AG09309 (cell line): ENCODE measurements at regions not wholly inside any gene's neighbourhood (a gene's known extent, or its start where the extent isn't known, plus 50 kb on each side); places are given as distances from the start of the nearest gene placed in this dataset.

Source experiments
- DNase-seq: peaks from one replicate; pipeline ENCODE4 v3.0.0-alpha.2; 2010; ENCODE audit warnings: low read depth
- H3K4me3 ChIP-seq: 2 replicates; pipeline ENCODE4 v1.5.1; 2011; ENCODE audit warnings: mild to moderate bottlenecking, low read depth, low read length, moderate library complexity; ENCODE audit not compliant: control insufficient read depth
- TF ChIP-seq, protein P1 (sequence below): IDR thresholded peaks from 2 replicates; pipeline ENCODE4 v1.5.1; 2011; ENCODE audit warnings: mild to moderate bottlenecking, low read depth, low read length, inconsistent platforms; ENCODE audit not compliant: insufficient read depth, control insufficient read depth; ENCODE audit errors: missing control alignments

DNA sequence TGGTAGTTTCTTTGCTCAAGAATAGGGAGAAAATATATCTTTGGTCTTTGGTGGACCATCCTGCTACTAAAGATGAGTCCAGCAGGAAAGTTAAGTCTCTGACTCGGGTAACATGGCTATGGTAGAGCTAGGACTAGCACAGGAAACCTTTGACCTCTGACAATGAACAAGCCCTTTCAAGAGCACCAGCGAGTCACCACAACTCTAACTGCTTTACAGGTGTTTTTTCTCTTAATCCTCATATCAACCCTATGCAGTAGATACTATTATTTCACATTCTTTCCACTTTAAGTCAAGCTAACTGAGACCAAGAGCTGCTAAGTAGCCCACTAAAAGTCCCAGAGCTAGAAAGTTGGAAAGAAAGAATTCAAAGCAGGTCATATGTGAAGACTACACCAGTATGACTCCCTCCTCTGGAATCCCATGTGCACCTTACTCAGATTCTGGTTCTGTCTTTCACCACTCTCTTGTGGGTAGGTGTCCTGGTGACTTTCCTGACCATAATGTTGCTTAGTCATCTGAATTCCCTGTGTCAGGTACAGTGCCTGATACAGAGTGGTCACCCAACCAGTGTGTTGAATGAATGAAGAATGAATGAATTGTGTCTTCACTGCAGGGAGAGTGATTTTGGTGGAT, 53.8 kb upstream of the ME3 start:
- no peak for DNase-seq
- no peak overlapping the region for H3K4me3 ChIP-seq
- TF ChIP-seq, protein P1, sequence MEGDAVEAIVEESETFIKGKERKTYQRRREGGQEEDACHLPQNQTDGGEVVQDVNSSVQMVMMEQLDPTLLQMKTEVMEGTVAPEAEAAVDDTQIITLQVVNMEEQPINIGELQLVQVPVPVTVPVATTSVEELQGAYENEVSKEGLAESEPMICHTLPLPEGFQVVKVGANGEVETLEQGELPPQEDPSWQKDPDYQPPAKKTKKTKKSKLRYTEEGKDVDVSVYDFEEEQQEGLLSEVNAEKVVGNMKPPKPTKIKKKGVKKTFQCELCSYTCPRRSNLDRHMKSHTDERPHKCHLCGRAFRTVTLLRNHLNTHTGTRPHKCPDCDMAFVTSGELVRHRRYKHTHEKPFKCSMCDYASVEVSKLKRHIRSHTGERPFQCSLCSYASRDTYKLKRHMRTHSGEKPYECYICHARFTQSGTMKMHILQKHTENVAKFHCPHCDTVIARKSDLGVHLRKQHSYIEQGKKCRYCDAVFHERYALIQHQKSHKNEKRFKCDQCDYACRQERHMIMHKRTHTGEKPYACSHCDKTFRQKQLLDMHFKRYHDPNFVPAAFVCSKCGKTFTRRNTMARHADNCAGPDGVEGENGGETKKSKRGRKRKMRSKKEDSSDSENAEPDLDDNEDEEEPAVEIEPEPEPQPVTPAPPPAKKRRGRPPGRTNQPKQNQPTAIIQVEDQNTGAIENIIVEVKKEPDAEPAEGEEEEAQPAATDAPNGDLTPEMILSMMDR = no peak

DNA sequence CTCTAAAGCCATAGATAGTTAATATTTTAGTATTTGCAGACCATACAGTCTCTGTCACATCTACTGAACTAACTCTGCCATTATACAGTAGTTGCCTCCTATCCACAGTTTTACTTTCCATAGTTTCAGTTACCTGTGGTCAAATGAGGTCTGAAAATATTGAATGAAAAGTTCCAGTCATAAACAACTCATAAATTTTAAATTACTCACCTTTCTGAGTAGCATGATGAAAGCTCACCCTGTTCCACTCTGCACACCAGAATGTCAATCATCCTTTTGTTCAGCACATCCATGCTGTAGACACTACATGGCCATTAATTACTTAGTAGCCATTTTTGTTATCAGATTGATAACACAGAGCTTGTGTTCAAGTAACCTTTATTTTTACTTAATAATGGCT, 51.7 kb upstream of the ME3 start:
- TF ChIP-seq, protein P1 = no peak
- DNase-seq = no peak
- no peak overlapping the region for H3K4me3 ChIP-seq

DNA sequence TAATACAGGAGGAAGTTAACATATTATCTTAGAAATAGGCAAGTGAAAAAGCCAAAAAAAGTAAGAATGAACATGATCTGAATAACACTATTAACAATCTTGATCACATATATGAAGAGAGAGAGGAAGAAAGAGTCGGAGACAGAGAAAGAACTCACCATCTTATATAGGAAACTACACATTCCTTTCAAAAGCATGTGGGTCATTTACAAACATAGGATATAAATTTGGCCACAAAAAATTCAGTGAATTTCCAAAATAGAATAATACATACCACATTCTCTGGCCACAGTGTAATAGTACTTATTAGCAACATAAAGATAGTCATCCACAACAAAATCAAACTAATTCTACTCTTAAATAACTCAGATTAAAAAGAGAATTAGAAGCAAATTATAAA, 50.9 kb upstream of the ME3 start:
- H3K4me3 ChIP-seq = no peak overlapping the region
- TF ChIP-seq, protein P1 = no peak
- no peak for DNase-seq

DNA sequence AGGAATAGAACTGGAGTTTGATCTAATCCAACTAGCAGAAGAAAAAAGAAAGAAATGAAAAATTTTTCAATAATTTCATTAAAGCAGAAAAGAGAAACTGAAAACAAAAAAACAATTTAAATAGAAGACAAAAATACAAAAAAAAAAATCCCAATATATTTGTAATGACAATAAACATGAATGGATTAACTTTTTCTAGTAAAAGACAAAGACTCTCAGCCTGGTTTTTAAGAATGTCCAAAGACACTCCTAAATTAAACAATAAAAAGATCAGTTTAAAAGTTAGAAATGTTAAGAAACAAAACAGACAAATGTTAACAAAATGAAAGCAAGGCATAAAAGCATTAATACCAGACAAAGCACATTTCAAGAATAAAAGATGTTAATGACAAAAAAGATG, 50.3 kb upstream of the ME3 start:
- H3K4me3 ChIP-seq = no peak overlapping the region
- TF ChIP-seq, protein P1 = no peak

More for the DNA sequence above, 50.3 kb upstream of the ME3 start:
- no peak for DNase-seq
